HCT116 (cell line): ENCODE measurements at regions not wholly inside any gene's neighbourhood (a gene's known extent, or its start where the extent isn't known, plus 50 kb on each side); places are given as distances from the start of the nearest gene placed in this dataset.

Source experiments
- ATAC-seq: fragments of 200-7000 bp; cut with Tn5 transposase; 2 replicates; pipeline ENCODE4 v1.9.1; 2020; ENCODE audit warnings: mild to moderate bottlenecking, moderate library complexity
- BruUV-seq: library from RNA; stranded (reverse); fragments of 400-500 nt; replicated peaks from 2 replicates; lab custom pipeline; 2021; lab: Mats Ljungman, UMichigan
- CTCF ChIA-PET: fragments of 300-600 bp; sonication (Branson Sonifier 250); formaldehyde crosslinking; loops from one replicate; lab custom pipeline; 2021; ENCODE audit warnings: antibody characterized with exemption; lab: Charles Lee
- POLR2A ChIA-PET: fragments of 300-600, 350-600 bp; sonication (Branson Sonifier 250); formaldehyde crosslinking; loops from one replicate; lab custom pipeline; 2021; ENCODE audit warnings: antibody characterized with exemption; lab: Charles Lee
- RAD21 ChIA-PET, 2 experiments: fragments of 300-600 bp; sonication (Branson Sonifier 250); formaldehyde crosslinking; loops; one replicate each; lab custom pipeline; 2023; ENCODE audit warnings: low total read pairs in 2 of 2; ENCODE audit not compliant: uncharacterized antibody in 2 of 2, unreplicated experiment in 2 of 2, low non-redundant PET in 1 of 2; lab: Charles Lee
- DNase-seq: peaks from one replicate; pipeline ENCODE4 v3.0.0-alpha.2; 2010; ENCODE audit warnings: low read depth, low spot score
- H2AFZ ChIP-seq: fragments of 200-600 bp; shearing (Covaris generic), sonication (generic); 2 replicates; pipeline ENCODE4 v1.6.1; 2017; ENCODE audit warnings: low read depth, mixed run types, mixed read lengths, antibody characterized with exemption, low read length; ENCODE audit not compliant: poor library complexity, severe bottlenecking
- H3K27ac ChIP-seq: 2 replicates; pipeline ENCODE4 v1.5.1; 2012; ENCODE audit warnings: low read depth, low read length
- H3K27me3 ChIP-seq: fragments of 200-600 bp; sonication (generic); 2 replicates; pipeline ENCODE4 v1.6.1; 2016; ENCODE audit warnings: mixed run types, low read length, mixed read lengths; ENCODE audit not compliant: insufficient read depth
- H3K36me3 ChIP-seq, 2 experiments: fragments of 200-500 bp in 1 of 2; fragments of 200-600 bp in 1 of 2; sonication (Bioruptor generic) in 1 of 2; sonication (generic) in 1 of 2; 2 replicates each; pipeline versions ENCODE4 v1.5.1 to v1.6.1; 2014 to 2016; ENCODE audit warnings: low read length in 2 of 2, inconsistent platforms in 1 of 2, mixed read lengths in 1 of 2, mixed run types in 1 of 2; ENCODE audit not compliant: insufficient read depth in 2 of 2, control insufficient read depth in 1 of 2
- H3K4me1 ChIP-seq, 2 experiments: fragments of 200-600 bp in 1 of 2; sonication (generic) in 1 of 2; 2 replicates each; pipeline versions ENCODE4 v1.5.1 to v1.6.1; 2012 to 2017; ENCODE audit warnings: low read length in 2 of 2, inconsistent platforms in 1 of 2, mild to moderate bottlenecking in 1 of 2, mixed read lengths in 1 of 2, mixed run types in 1 of 2, moderate library complexity in 1 of 2; ENCODE audit not compliant: insufficient read depth in 2 of 2, control insufficient read depth in 1 of 2
- H3K4me2 ChIP-seq: fragments of 200-600 bp; sonication (generic); 2 replicates; pipeline ENCODE4 v1.6.1; 2017; ENCODE audit warnings: mixed run types, low read length, mixed read lengths
- H3K4me3 ChIP-seq, 2 experiments: fragments of 200-600 bp in 1 of 2; sonication (generic) in 1 of 2; replicated peaks in 1 of 2; 2 replicates each; pipeline ENCODE4 v1.5.1; 2011 to 2016; ENCODE audit warnings: low read length in 2 of 2, control low read depth in 1 of 2, low read depth in 1 of 2, mild to moderate bottlenecking in 1 of 2, mixed read lengths in 1 of 2, mixed run types in 1 of 2
- H3K79me2 ChIP-seq: fragments of 200-600 bp; sonication (generic); 2 replicates; pipeline ENCODE4 v1.6.1; 2017; ENCODE audit warnings: mild to moderate bottlenecking, mixed run types, low read length, moderate library complexity, mixed read lengths; ENCODE audit not compliant: insufficient read depth
- H3K9ac ChIP-seq: fragments of 200-600 bp; sonication (generic); 2 replicates; pipeline ENCODE4 v1.6.1; 2016; ENCODE audit warnings: low read length, mixed read lengths
- H3K9me2 ChIP-seq: fragments of 200-600 bp; sonication (generic), shearing (Covaris generic); 2 replicates; pipeline ENCODE4 v1.6.1; 2017; ENCODE audit warnings: mixed run types, mild to moderate bottlenecking, moderate library complexity; ENCODE audit not compliant: insufficient read depth
- H3K9me3 ChIP-seq, 2 experiments: fragments of 200-500 bp in 1 of 2; fragments of 200-600 bp in 1 of 2; sonication (Bioruptor generic) in 1 of 2; sonication (generic) in 1 of 2; 2 replicates each; pipeline ENCODE4 v1.6.1; 2014 to 2017; ENCODE audit warnings: low read length in 2 of 2, mixed read lengths in 2 of 2, inconsistent platforms in 1 of 2, low read depth in 1 of 2, mild to moderate bottlenecking in 1 of 2, mixed run types in 1 of 2, moderate library complexity in 1 of 2; ENCODE audit not compliant: control insufficient read depth in 1 of 2, insufficient read depth in 1 of 2
- H4K20me1 ChIP-seq: fragments of 200-600 bp; sonication (generic), shearing (Covaris generic); 2 replicates; pipeline ENCODE4 v1.6.1; 2017; ENCODE audit warnings: mixed run types, mild to moderate bottlenecking, moderate library complexity; ENCODE audit not compliant: insufficient read depth
- CBX3 ChIP-seq: IDR thresholded peaks from 2 replicates; pipeline ENCODE4 v1.6.1; 2012; ENCODE audit warnings: low read depth
- ELF1 ChIP-seq: IDR thresholded peaks from 2 replicates; pipeline ENCODE4 v1.6.1; 2012; ENCODE audit warnings: low read depth, borderline replicate concordance
- EZH2 ChIP-seq: fragments of 200-600 bp; sonication (generic); IDR thresholded peaks from 2 replicates; pipeline ENCODE4 v1.6.1; 2017; ENCODE audit warnings: antibody characterized with exemption, mixed run types
- FOSL1 ChIP-seq: IDR thresholded peaks from 2 replicates; pipeline ENCODE4 v1.6.1; 2012; ENCODE audit warnings: low read depth
- JUND ChIP-seq: IDR thresholded peaks from 2 replicates; pipeline ENCODE4 v1.6.1; 2012
- RAD21 ChIP-seq: IDR thresholded peaks from 2 replicates; pipeline ENCODE4 v1.6.1; 2012; ENCODE audit warnings: low read depth, mild to moderate bottlenecking
- SIN3A ChIP-seq: IDR thresholded peaks from 2 replicates; pipeline ENCODE4 v1.6.1; 2012; ENCODE audit warnings: low read depth
- SP1 ChIP-seq: IDR thresholded peaks from 2 replicates; pipeline ENCODE4 v1.6.1; 2012; ENCODE audit warnings: low read depth
- SRF ChIP-seq: IDR thresholded peaks from 2 replicates; pipeline ENCODE4 v1.6.1; 2012; ENCODE audit warnings: low read depth
- YY1 ChIP-seq: IDR thresholded peaks from 2 replicates; pipeline ENCODE4 v1.6.1; 2011; ENCODE audit warnings: low read length, low read depth, moderate library complexity, mild to moderate bottlenecking; ENCODE audit not compliant: insufficient replicate concordance; ENCODE audit errors: extremely low read depth
- ZFX ChIP-seq: fragments of 450-650 bp; IDR thresholded peaks from 2 replicates; pipeline ENCODE4 v1.6.1; 2017
- ZNF274 ChIP-seq: fragments of 200-500 bp; sonication (Bioruptor generic); IDR thresholded peaks from 2 replicates; pipeline ENCODE4 v1.6.1; 2014; ENCODE audit warnings: mild to moderate bottlenecking, low read depth, low read length, inconsistent platforms
- intact Hi-C: fragments of 100-400 bp; cut with micrococcal nuclease; formaldehyde crosslinking; loops from 2 replicates; pipeline ENCODE4 v1.10.0; 2022
- TF ChIP-seq, protein P1 (sequence below): IDR thresholded peaks from 2 replicates; pipeline ENCODE4 v1.6.1; 2012
- TF ChIP-seq, protein P2 (sequence below), 3 experiments: fragments of 200-600 bp in 1 of 3; sonication (generic) in 1 of 3; IDR thresholded peaks in 2 of 3; conservative IDR thresholded peaks in 1 of 3; 2 replicates each; pipeline ENCODE4 v1.5.1; 2012 to 2017; ENCODE audit warnings: low read depth in 2 of 3, low read length in 2 of 3, antibody characterized with exemption in 1 of 3, borderline replicate concordance in 1 of 3, control low read depth in 1 of 3, mild to moderate bottlenecking in 1 of 3, mixed read lengths in 1 of 3, mixed run types in 1 of 3, moderate library complexity in 1 of 3; ENCODE audit not compliant: insufficient read depth in 1 of 3
- TF ChIP-seq, protein P3 (sequence below): IDR thresholded peaks from 2 replicates; pipeline ENCODE4 v1.6.1; 2011; ENCODE audit warnings: mild to moderate bottlenecking, low read length, moderate library complexity; ENCODE audit not compliant: insufficient replicate concordance; ENCODE audit errors: extremely low read depth

DNA sequence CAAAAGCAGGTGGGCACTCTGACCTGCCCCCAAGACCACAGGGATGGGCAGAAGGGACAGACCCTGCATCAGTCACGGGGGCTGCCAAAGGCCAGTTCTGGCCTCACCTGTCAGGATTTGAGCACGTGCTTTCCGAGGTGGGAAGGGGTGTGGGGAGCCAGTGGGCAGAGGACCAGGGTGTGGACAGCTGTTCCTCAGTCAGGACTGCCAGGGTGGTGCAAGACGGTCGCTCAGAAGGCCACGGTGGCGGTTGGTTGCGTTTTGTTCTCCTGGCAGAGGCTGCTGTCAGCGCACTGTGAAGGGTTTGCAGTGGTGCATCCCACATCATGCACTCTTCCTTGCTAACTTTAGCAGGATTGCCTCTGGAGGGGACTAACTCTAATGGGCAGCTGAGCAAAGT, 665.3 kb upstream of the RAB6C start:
- Histone ChIP-seq H3K27me3 (0 out of 2 replicates have a peak, but pooled peaks cover 11% of the 10 kb centered on the region), H3K36me3 (no peaks in the 10 kb centered on the region), H3K27ac (no peak overlapping the region), H3K4me1 (no peaks in the 10 kb centered on the region), H3K9ac (no peak overlapping the region), H4K20me1 (no peaks in the 10 kb centered on the region), H2AFZ (no peak overlapping the region), H3K79me2 (no peaks in the 10 kb centered on the region), H3K9me3 (no peaks in the 10 kb centered on the region), H3K4me3 (no peak overlapping the region), H3K9me2 (no peaks in the 10 kb centered on the region), H3K4me2 (no peak overlapping the region)
- ChIA-PET RAD21 (no interaction called here), POLR2A (no interaction called here), CTCF (no interaction called here)
- TF ChIP-seq SRF (no peak), JUND (no peak), SIN3A (no peak), EZH2 (no peak)
- ATAC-seq (no peak), DNase-seq (no peak)
- no TSS peak for BruUV-seq
- intact Hi-C loops = no loop called here

DNA sequence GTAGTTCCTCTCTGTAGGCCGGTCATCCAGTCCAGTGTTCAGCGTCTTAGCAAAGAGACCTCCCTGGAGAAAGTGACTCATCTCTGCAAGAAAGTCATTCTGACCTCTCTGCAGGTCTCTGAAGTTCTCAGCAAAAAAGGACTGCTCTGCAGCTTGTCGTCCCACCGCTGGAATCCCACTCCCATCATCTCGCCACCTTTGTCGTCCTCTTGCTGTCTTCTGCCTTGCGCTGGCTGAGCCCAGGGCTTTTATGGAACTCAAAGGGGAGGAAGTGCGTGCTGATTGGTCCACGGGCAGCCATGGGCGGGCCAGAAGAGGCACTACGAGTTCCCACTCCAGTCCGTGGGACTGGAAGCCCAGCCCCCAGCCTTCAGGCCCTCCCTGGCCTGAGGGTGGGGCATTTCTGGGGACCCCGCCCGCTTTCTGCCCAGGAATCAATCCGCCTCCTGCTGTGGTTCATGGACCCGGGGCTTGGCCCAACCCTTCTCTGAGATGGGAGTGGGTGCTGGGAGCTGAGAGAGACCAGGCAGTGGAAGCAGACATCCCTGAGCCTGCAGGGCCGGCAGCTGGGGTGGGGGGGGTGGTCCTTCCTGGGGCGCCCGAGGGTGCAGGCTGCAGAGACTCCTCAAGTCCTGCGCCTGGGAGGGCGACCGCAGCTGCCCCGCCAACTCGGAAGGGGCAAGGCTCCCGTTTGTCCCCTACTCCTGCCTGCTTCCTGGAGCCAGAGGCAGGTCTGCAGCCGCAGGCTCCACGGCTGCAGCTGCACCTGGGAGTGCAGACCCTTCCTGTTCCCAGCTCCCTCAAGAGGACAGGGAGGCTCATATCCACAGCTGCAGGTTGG, 660.7 kb upstream of the RAB6C start:
- Histone ChIP-seq H4K20me1 (no peaks in the 10 kb centered on the region), H3K9me3 (no peaks in the 10 kb centered on the region), H3K36me3 (no peaks in the 10 kb centered on the region), H2AFZ (no peak overlapping the region), H3K27me3 (0 out of 2 replicates have a peak, but pooled peaks cover 6% of the 10 kb centered on the region), H3K4me2 (no peak overlapping the region), H3K79me2 (no peaks in the 10 kb centered on the region), H3K4me1 (no peaks in the 10 kb centered on the region), H3K9me2 (no peaks in the 10 kb centered on the region), H3K4me3 (no peak overlapping the region), H3K27ac (no peak overlapping the region), H3K9ac (no peak overlapping the region)
- ChIA-PET RAD21 (no interaction called here), POLR2A (no interaction called here), CTCF (no interaction called here)
- BruUV-seq = no TSS peak
- intact Hi-C loops = no loop called here
- ATAC-seq = no peak
- no peak for DNase-seq
- TF ChIP-seq, protein P1, sequence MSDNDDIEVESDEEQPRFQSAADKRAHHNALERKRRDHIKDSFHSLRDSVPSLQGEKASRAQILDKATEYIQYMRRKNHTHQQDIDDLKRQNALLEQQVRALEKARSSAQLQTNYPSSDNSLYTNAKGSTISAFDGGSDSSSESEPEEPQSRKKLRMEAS = no peak
- TF ChIP-seq, protein P2, sequence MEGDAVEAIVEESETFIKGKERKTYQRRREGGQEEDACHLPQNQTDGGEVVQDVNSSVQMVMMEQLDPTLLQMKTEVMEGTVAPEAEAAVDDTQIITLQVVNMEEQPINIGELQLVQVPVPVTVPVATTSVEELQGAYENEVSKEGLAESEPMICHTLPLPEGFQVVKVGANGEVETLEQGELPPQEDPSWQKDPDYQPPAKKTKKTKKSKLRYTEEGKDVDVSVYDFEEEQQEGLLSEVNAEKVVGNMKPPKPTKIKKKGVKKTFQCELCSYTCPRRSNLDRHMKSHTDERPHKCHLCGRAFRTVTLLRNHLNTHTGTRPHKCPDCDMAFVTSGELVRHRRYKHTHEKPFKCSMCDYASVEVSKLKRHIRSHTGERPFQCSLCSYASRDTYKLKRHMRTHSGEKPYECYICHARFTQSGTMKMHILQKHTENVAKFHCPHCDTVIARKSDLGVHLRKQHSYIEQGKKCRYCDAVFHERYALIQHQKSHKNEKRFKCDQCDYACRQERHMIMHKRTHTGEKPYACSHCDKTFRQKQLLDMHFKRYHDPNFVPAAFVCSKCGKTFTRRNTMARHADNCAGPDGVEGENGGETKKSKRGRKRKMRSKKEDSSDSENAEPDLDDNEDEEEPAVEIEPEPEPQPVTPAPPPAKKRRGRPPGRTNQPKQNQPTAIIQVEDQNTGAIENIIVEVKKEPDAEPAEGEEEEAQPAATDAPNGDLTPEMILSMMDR (IDR thresholded peaks at IDR 0.05 in 2 of 3, conservative IDR thresholded peaks at IDR 0.05 in 1 of 3; ENCODE audit: borderline replicate concordance in 1 of 3, insufficient read depth in 1 of 3, low read depth in 2 of 3, low read length in 2 of 3) = no peak
- TF ChIP-seq RAD21 (no peak), EZH2 (no peak), YY1 (no peak), ZFX (no peak), CBX3 (no peak), SIN3A (no peak), SP1 (no peak), JUND (no peak), ZNF274 (no peak), ELF1 (no peak), FOSL1 (no peak)
- TF ChIP-seq, protein P3, sequence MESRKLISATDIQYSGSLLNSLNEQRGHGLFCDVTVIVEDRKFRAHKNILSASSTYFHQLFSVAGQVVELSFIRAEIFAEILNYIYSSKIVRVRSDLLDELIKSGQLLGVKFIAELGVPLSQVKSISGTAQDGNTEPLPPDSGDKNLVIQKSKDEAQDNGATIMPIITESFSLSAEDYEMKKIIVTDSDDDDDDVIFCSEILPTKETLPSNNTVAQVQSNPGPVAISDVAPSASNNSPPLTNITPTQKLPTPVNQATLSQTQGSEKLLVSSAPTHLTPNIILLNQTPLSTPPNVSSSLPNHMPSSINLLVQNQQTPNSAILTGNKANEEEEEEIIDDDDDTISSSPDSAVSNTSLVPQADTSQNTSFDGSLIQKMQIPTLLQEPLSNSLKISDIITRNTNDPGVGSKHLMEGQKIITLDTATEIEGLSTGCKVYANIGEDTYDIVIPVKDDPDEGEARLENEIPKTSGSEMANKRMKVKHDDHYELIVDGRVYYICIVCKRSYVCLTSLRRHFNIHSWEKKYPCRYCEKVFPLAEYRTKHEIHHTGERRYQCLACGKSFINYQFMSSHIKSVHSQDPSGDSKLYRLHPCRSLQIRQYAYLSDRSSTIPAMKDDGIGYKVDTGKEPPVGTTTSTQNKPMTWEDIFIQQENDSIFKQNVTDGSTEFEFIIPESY = no peak
